Esophagus muscularis mucosa (tissue), 2 donors: ENCODE measurements at regions not wholly inside any gene's neighbourhood (a gene's known extent, or its start where the extent isn't known, plus 50 kb on each side); places are given as distances from the start of the nearest gene placed in this dataset.
"Not testable (repeated sequence)": the region's sequence is repeated elsewhere in the genome, so short reads cannot be mapped to it uniquely, and the experiment has no call there.

Source experiments
- POLR2A ChIP-seq: fragments of 450-650 bp; IDR thresholded peaks from one replicate; pipeline ENCODE4 v1.6.1; 2017; ENCODE audit warnings: antibody characterized with exemption, moderate library complexity, mild to moderate bottlenecking, low read depth
- POLR2AphosphoS5 ChIP-seq, 2 donors: sonication (generic); formaldehyde crosslinking; IDR thresholded peaks; one replicate each; pipeline ENCODE4 v1.6.1; 2017; ENCODE audit warnings: antibody characterized with exemption in 2 of 2

- TF ChIP-seq POLR2AphosphoS5 (IDR thresholded peaks at IDR 0.05); POLR2A: not testable (repeated sequence)
Observed at GRCh38 chr2:111424176-111424575, 303.5 kb downstream of the BCL2L11 start.
